Fibroblast of upper back skin (primary cell): ENCODE measurements at regions not wholly inside any gene's neighbourhood (a gene's known extent, or its start where the extent isn't known, plus 50 kb on each side); places are given as distances from the start of the nearest gene placed in this dataset.
A peak's percentile ranks its signal among the peaks of the same experiment; 100 is the strongest.

ENCODE experiments used
- DNase-seq: peaks from one replicate; pipeline ENCODE4 v3.0.0-alpha.2; 2013

DNA sequence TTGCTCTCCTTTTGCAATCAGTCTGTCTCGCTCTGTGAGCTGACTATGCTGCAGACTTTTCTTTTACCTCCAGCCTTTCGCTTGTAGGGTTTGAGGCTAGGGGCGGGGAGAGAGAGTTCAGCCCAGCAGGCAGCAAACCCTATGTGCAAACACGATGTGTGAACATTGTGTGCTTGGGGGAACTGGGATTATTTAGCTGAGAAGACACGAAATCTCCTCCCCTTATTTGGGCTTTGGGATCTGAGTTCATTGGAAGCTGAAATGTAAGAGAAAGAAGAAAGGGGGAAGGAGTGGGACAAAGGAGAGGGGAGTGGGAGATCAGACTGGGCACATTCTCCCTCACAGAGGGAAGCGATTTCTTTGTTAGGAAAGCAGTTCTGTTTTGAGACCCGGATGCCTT is 189.6 kb upstream of the TNP1 start:
- DNase-seq = no peak

DNA sequence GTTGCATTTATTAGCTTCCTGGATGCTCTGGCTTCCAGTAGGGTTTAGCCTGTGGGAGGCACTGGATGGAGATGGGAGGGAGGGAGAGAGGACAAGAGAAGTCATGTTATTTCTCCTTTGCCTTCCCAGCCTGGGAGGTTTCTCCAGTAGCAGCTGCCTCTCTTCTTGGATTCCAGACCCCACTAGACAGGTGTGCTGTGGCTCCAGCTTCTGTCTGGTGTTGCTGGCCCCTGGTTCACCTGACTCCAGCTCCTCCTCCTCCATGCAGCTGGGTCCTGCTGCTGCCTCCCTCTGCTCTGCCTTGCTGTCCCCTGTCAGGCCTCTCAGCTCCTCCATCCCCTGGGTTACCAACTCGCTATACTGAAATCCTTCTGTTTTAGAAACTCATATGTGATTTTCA is 188.9 kb upstream of the TNP1 start:
- DNase-seq = no peak

DNA sequence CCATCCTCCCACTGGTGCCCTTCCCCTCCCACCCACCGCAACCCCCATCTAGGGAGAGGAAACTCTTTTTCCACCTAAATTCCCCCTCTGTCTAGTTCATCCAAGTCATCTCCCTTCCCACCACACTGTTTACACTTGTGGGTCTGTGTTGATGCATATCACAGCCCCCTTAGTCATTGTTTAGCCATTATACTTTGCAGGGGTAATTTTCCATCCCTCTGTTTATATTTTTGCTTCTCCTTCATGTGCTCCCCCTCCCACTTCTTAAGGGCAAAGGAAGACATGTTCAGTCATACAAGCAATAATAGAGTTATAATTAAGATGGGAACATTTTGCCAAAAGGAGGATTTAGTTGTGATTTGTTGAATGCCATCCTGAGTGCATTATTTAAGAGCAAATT is 187.8 kb upstream of the TNP1 start:
- no peak for DNase-seq

DNA sequence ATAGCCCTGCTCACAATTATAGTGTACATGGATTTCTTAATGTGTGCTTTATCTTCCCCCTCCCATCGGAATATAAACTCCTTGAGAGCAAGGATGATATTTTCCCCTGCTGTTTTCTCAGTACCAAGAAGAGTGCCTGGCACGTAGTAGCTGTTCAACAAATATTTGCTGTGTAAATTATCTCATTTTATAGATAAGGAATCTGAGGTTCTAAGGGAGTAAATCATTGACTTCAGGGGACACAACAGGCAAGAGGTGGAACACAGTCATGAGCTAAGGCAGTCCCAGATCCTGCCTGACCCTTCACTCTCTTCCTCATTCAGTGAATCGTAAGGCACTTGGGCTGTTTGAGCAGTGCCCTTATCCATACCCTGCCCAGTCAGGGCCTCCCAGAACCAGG is 187.3 kb upstream of the TNP1 start:
- DNase-seq = no peak

DNA sequence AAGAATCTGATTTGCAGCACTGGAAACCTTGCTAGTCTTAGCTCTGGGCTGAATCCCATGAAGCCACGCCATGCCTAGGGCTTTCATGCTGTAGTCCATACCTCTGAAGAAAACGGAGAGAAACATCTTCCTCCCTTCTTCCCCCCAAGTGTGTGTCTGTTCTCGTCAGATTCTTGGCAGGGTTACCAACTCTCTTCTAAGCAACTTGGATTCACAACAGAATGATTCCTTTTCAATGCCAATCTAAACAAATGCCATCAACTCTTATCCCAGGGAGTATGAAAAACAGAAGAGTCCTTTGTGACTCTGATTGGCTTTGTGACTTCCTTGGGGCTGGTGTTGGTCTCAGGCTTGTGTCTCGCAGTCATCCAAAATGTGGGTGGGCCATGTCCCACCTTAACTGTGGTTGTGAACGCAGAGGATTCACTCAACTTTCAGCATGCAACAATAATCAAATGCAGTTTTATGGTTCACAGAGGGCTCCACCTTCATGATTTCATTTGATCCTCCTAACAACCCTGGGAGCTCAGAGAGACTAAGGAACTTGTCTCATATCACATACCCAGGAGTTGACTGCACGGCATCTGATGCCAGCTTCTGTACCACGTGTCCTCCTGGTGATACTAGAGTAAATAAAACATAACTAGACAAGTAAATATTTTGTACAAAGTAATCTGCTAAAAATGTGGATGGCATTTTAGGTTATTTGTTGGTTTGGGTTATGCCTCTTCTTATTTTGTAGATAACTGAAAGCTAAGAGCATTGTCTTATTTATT is 186.0 kb upstream of the TNP1 start:
- DNase-seq = no peak

DNA sequence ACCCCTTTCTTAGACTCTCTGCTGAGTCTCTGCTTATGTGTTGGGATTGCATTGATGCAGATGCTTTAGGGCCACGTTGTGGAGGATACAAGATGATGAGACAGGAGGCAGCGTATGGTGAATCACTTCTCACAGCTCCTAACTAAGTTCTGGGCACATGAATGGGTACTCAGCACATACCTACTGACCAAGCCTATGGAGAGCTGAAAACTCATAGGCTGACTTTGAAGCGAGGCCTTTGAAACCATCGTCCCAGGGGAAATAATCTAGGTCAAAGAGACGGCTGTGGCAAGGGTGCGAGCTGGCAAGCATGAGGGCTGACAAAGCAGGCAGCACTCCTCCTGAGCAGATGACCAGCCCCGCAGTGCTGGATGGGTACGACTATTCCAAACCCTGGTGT is 180.2 kb upstream of the TNP1 start:
- no peak for DNase-seq

DNA sequence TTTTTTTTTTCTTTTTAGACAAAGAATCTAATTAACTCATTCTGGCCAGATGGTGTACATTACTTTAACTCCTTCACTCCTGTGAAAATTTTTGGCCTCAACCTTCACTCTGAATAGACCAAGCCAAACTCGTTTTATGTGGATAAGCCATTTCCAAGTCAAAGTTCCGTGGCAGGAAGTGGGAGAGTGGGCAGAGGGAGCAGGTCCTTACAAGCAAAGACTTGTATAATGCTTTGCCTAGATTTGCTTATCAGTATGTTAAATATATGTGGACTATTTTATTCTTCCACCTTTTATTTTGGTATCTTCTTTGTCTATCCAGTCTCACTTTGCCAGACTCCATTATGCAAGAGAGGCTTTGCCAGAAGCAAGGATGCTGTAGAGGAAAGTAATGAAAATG is 178.1 kb upstream of the TNP1 start:
- no peak for DNase-seq

DNA sequence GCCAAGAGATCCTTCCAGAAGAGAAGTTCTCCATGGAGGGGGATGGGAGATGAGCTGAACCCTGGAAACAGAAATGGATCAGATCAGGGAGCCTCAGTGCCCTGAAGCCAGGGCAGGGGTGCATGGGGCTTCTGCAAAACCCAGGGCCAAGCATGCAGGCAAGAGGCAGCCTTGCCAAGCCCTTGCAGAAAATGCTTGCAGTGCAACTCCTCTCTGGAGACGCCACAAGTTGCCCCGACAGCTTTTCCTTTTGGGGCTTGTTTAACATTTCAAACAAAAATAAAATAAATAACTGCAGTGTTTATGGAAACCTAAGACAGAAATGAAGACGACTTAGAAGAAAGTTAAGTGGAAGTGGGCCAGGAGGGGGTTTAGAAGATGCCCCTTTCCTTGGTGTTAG is 177.5 kb upstream of the TNP1 start:
- no peak for DNase-seq

DNA sequence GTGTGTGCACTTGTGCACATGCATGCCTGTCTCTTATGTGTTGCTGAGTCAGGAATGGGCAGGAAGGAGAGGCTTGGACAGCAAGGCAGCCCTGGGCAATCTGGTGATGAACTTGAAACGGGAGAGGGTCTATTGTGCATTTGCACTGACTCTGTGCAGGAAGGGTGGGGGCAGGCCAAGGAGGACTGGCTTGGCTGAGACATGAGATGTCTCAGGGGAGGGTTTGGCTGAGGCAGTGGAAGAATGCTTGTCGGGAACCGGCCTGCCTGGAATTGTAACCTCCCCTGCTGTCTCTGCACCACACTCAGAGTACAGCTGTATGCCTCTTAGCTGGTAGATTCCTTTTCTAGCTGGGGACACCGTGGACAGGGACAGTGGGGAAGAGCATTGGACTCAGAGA is 176.1 kb upstream of the TNP1 start:
- peak; percentile 54 for DNase-seq

DNA sequence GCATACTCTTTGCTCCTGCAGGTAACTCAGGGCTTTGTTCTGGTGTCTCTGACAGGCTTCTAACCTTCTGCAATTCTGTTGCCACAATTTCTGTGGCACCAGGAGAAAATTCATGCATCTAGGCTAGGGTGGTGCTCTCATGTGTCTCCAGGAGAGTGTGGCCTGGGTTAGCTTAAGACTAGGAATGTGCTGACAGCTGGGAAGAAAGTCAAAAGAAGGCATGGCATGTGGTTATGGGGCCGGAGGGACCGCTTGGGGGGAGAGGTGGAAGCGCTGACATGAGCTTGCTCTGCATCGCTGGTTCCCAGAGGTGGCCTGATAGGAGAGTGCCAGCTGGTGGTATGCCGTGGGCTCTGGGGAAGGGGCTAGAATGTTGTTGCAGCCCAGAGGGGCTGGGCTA is 173.3 kb upstream of the TNP1 start:
- DNase-seq = no peak

DNA sequence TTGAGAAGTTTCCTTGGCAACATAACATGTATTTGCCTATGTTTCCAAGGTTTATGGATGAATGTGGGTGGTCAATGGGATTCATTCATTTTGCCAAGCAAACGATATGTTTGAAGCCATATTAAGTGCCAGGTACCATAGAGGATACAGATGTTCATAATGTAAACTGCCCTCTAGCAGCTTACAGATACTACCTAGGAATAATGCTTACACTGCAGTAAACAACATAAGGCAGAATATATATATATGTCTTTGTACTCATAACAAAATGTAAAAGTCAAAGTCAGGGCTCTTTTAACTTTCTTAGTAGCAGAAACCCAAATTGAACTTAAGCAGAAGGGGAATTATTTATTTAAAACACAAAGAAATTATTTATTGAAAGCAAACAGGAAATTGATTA is 171.6 kb upstream of the TNP1 start:
- no peak for DNase-seq

DNA sequence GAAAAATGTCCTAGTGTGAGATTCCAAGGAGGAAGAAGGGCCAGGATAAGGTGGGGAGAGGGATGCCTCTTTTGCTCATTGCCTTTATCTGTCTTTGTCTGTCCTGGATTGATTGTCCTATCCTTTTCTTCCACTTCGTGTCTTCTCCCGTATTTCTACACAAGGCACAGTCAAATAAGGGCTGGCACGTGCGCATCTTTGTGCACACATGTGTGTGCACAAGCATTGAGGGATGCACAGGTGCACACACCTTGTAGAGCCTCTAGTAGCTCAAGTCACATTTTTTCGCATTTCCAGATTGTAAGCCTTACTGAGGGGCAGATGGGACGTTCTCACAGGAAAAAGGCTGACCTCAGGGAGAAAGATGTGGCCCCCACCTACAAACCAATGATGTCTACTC is 170.2 kb upstream of the TNP1 start:
- no peak for DNase-seq

DNA sequence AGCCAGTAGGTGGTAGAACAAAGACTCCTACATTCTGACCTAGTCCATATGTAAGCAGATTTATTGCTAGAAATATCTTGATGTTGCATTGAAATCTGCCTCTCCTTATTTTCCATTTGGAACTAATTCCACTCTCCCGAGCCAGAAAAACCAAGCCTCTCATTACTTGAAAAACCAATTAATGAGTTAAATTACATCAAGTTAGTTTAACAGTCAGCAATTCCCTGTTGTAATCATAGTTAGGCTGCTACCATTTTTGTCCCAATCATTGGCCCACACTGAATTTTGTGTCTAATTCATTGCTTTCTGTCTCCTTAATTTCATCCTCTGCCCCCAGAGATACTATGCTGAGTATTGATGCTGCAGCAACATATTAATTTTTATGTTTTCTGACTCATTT is 168.3 kb upstream of the TNP1 start:
- no peak for DNase-seq

DNA sequence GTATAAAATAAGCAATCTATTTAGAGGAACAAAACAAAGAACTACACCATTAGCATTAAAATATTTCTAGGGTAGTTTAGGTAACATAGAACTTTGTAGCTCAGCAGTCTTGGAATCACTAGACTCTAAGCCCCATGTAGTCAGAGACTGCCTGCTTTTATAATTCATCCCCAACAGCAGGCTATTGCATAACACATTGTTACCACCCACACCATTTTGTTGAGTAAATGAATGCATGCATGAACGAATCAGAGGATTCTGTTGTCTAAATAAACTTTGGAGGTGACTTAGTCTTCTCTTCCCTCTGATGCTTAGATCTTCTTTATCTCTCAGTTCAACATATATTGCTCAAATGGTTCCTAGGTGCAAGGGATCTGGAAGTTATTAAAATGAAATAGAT is 167.6 kb upstream of the TNP1 start:
- no peak for DNase-seq

DNA sequence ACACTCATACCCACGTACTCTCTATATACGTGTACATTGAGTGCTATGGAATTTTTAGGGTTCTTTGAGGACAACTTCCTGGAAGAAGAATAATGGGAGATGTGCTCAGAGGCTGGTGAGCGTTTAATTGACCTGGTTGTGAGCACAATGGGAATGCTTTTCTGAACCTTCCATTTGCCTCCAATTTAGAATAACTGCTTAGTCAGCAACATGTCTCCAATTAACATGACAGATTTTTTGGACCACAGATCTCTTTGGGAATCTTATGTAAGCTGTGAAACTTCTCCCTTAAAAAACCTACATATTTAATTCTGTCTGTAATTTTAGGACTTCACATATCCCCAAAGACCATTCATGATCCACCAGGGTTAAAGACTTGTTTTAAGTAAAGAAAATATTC is 166.7 kb upstream of the TNP1 start:
- peak; percentile 20 for DNase-seq

DNA sequence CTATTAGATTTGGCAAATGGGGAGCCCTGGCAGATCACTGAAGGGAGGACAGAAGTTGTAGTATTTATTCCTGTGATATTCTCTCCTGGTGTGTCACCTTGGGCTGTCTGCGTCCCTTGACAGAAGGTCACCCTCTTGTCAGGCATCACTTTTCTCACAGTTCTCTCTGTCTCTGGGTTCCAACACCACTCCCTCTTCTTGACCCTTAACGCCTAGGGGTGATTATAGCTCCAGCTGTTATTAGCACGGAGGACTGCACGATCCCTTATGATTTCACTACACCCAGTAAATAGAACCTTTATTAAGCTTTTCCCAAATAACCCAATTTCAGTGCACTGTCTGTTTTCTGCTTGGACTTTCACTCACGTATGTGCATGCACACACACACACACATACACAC is 166.3 kb upstream of the TNP1 start:
- DNase-seq = no peak

DNA sequence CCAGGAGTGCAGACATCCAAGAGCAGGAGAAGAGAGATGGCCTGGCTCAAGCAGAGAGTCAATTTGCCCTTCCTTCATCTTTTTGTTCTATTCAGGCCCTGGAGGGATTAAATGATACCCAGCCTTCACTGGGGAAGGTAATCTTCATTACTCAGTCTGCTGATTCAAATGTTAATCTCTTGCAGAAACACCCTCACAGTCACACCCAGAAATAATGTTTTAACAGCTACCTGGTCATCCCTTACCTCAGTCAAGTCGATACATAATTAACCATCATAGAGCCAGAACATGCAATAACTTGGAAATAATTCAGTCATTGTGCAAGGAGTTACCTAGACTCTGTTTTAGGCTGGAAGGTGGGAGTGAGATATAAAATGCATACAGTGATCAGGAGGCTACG is 163.7 kb upstream of the TNP1 start:
- no peak for DNase-seq

DNA sequence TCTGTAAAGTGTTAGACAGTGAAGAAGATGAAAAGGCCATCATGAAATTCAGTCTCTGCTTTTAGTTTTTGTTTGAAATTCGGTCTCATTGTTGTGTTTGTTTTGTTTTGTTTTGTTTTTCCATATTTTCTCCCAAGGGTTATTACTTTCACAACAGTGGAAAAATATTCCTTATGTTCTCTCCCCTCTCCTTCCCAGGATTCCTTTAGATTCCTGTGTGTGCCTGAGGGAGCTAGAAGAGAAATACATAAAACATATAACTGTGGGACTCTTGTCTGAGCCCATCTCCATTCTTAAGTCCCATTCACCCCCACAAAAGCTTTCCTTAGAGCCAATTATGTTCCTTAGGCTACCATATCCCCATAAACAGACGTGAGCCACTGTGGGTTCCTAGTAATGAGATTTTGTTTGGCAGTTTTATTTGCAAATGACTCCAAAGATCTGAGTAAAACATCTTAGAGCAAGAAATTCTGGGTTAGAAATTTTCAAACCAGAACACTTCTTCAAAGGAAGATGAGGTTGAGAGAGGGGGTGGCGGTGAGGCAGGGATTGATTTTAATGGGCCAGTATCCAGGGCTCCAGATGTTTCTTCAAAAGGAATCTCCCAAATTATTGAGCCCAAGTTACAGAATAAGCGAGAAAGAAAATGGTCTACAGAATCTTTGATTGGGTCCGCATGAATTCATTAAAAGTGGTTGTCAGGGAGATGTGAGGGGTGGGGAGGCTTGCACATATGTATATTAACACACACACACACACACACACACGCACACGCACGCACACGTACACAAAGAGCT is 157.8 kb upstream of the TNP1 start:
- no peak for DNase-seq

DNA sequence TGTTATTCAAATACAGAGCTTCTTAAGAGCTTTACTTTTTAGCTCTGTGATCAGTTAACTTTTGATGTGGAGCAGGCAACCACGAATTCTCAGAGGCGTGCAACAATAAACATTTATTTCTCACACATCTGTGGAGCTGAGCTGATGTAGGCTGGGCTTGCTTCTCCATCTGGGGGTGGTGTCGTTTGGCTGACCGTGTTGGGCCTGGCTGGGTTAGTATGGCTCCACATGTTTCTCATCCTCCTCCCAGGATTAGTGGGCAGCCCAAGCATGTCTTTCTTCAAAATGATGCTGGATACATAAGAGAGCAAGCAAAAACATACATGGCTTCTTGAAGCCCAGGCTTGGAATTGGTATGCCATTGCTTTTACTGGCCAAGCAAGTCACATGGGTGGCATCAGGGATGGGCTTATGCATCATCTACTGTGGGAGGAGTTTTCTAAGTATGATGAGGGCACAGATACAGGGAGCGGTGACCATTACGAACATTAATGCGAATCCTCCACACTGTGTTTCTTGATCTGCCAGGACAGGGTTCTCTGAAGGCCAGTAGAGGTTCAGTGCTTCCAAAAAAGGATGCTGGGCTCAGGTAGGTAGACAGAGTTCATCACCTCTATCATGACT is 157.0 kb upstream of the TNP1 start:
- no peak for DNase-seq

DNA sequence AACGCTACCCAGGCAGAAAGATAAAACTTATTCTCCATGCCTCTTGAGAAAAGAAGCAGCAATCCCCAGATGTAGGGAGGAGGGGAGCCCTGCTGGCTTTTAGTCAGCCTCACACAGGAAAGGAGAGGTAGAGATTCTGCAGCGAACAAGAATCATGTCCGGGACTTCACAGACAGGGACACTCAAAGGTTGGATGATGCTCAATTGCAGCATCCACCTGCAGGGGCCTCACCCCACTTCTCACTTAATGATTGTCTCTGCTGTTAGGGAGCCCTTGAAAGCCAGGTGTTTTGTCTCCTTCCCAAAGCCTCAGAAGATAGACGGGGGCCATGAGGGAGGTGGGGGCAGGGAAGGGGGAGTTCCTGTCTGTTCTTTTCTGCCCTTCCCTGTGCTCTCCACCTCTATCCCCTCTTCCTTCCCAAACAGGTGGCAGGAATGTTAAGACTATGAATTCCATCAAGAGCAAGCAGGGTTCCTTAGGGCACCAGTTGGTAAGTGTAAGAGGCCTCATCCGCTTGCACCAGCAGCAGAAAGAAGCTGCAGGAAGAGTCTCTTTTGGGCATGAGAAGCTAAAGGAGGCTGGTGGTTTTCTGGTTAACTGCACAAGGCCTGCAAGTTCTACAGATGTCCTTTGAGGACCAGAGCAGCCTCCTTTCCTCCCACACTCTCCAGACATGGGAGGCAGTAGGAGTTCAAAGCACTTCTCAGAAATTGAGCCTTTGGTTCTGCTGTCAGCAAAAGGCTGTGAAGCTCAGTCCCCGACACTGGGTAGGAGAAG is 154.7 kb upstream of the TNP1 start:
- no peak for DNase-seq

DNA sequence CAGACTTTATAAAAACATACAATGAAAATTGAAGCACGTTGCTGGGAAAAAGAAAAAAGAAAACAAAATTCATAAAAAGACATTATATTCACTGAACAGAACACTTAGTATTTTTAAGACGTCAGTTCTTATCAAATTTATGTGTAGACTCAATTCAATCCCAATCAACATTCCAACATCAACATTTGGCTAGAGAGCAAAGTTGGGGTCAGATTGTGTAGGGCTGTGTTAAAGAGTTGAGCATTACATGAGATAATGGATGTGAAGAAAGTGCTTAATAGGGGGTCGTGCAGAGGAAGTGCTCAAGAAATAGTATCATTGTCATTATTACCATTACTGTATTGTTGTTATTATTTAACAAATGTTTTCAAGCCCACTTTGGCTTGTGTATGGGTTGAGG is 154.1 kb upstream of the TNP1 start:
- no peak for DNase-seq

DNA sequence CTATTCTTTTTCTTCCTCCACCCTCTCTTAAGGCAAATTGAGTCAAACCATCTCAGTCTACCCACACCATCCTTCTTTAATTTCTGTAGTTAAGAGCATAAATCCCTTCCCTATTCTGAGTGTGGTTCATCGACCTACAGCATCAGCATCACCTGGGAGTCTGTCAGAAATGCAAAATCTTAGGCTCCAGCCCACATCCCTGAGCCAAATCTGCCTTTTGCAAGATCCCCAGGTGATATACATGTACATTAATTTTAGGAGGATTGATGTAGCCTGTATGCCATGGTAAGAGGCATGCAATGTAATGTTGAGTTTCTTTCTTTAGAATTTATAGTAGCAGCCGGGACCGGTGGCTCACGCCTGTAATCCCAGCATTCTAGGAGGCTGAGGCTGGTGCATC is 151.7 kb upstream of the TNP1 start:
- DNase-seq = no peak

DNA sequence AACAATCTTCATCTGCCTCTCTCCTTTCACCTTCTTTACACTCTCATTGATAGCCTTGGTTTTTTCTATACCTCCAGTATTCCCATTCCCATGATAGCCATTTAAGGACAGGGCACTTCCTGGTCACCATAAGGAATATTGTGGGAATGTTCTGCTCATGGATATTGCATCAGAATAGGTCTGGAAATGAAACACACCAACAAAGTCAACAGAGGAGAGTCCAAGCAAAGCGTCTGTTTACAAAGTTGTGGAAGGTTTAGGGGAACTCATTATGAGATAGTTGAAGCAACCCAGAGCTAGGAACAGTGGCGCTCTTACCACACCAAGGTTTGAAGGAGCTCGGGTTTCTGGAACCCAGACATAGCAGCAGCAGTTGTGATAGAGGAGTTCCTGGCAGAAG is 150.3 kb upstream of the TNP1 start:
- no peak for DNase-seq

DNA sequence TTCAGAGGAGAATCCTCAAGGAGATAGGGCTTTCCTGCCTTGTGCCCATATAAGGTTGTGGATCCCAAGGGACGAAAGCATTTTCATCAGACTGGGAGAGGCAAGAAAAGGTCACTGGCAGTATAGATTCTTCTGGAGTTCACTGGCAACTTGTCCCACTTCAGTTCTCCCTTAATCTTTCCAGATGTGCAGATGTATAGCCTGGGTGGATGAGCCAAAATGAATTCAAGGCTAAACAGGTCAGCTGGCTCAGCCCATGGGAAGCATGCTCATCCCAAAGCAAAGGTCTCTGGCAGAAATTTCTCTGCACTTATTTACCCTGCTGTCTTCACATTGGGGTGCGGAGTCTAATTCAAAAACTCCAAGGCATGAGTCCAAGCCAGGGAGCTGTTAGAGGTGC is 148.9 kb upstream of the TNP1 start:
- peak; percentile 9 for DNase-seq
